Lower leg skin (tissue), 3 donors: ENCODE measurements at regions not wholly inside any gene's neighbourhood (a gene's known extent, or its start where the extent isn't known, plus 50 kb on each side); places are given as distances from the start of the nearest gene placed in this dataset.

ENCODE experiments used
- CTCF ChIP-seq, 3 donors: fragments of 450-650 bp; IDR thresholded peaks; one replicate each; pipeline ENCODE4 v1.5.1; 2016; ENCODE audit warnings: antibody characterized with exemption in 3 of 3, mild to moderate bottlenecking in 3 of 3, moderate library complexity in 2 of 3
- POLR2A ChIP-seq, 2 donors: fragments of 450-650 bp; IDR thresholded peaks; one replicate each; pipeline ENCODE4 v1.6.1; 2016 to 2017; ENCODE audit warnings: antibody characterized with exemption in 2 of 2, mild to moderate bottlenecking in 1 of 2, moderate library complexity in 1 of 2

DNA sequence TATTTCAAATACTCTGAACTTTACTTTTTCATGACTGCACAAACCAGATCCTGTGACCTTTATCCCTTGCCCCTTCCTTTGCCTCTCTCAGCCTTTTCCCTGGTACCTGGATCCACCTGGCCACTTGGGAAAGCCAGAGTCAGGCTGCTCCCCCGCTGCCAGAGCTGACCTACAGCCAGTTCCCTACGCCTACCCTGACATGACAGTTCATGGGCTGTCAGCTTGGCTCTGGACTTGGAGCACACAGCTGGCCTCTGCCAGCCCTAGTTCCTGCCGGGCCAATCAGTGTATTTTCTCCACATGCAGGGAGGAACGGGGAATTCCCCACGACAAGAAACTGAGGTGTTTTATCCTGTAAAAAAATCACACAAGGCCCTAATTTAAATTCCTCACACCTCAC lies 382.6 kb downstream of the INSC start:
- TF ChIP-seq CTCF (IDR thresholded peaks at IDR 0.05) (no peak), POLR2A (IDR thresholded peaks at IDR 0.05) (no peak)
